Upper lobe of left lung (tissue), 6 donors: ENCODE measurements at regions not wholly inside any gene's neighbourhood (a gene's known extent, or its start where the extent isn't known, plus 50 kb on each side); places are given as distances from the start of the nearest gene placed in this dataset.

Source experiments
- ATAC-seq, 2 donors: fragments of 200-7000 bp; cut with Tn5 transposase; one replicate each; pipeline ENCODE4 v1.9.1; 2022; ENCODE audit warnings: mild to moderate bottlenecking in 2 of 2, moderate library complexity in 2 of 2; ENCODE audit not compliant: low FRiP score in 2 of 2
- DNase-seq, 2 donors: peaks; one replicate each; pipeline ENCODE4 v3.0.0-alpha.2; 2019 to 2020
- H3K27ac ChIP-seq, 4 donors: fragments of 200-600 bp; sonication (generic); one replicate each; pipeline ENCODE4 v1.5.1; 2016 to 2019
- H3K27me3 ChIP-seq, 4 donors: fragments of 200-600 bp; sonication (generic); one replicate each; pipeline ENCODE4 v1.5.1; 2017 to 2019
- H3K36me3 ChIP-seq, 4 donors: fragments of 200-600 bp; sonication (generic); one replicate each; pipeline ENCODE4 v1.5.1; 2016 to 2019
- H3K4me1 ChIP-seq, 4 donors: fragments of 200-600 bp; sonication (generic); one replicate each; pipeline ENCODE4 v1.5.1; 2018 to 2019
- H3K4me3 ChIP-seq, 4 donors: fragments of 200-600 bp; sonication (generic); one replicate each; pipeline ENCODE4 v1.5.1; 2017 to 2019; ENCODE audit warnings: mild to moderate bottlenecking in 2 of 4, moderate library complexity in 1 of 4
- H3K9me3 ChIP-seq, 4 donors: fragments of 200-600 bp; sonication (generic); one replicate each; pipeline ENCODE4 v1.5.1; 2018 to 2019
- CTCF ChIP-seq, 6 experiments: fragments of 450-650 bp in 4 of 6; fragments of 200-600 bp in 2 of 6; sonication (generic) in 2 of 6; IDR thresholded peaks; one replicate each; pipeline ENCODE4 v1.5.1; 2016 to 2019; ENCODE audit warnings: antibody characterized with exemption in 6 of 6
- EP300 ChIP-seq, 4 donors: sonication (generic); formaldehyde crosslinking; IDR thresholded peaks; one replicate each; pipeline ENCODE4 v1.5.1; 2017; ENCODE audit warnings: antibody characterized with exemption in 4 of 4, control low read depth in 2 of 4
- POLR2A ChIP-seq, 4 donors: fragments of 450-650 bp; IDR thresholded peaks; one replicate each; pipeline ENCODE4 v1.5.1; 2016 to 2017; ENCODE audit warnings: antibody characterized with exemption in 4 of 4, mild to moderate bottlenecking in 2 of 4
- POLR2AphosphoS5 ChIP-seq, 2 donors: sonication (generic); formaldehyde crosslinking; IDR thresholded peaks; one replicate each; pipeline ENCODE4 v1.5.1; 2017; ENCODE audit warnings: antibody characterized with exemption in 2 of 2
- WGBS, 2 donors: methylation state at CpG; one replicate each; pipeline ENCODE4 v1.1.5; 2017 to 2018; 5-methylcytosine and 5-hydroxymethylcytosine counted together
- donor health status: DM: no; HTN: no; CAD: no; lungs with moderate emphysema.
- donor health status: DM: no; HTN: yes; CAD: no; lungs with severe emphysema.

GRCh38 chr12:75717902-75718301, 206.5 kb upstream of the KRR1 start:
- H3K9me3 ChIP-seq = no peaks in the 10 kb centered on the region
- peaks cover 12 to 22% (median 14%) of the 10 kb centered on the region in 4 donors for H3K4me1 ChIP-seq
- no peaks in the 10 kb centered on the region for H3K36me3 ChIP-seq
- ATAC-seq (no peak), DNase-seq (no peak)
- H3K27me3 ChIP-seq = no peaks in the 10 kb centered on the region
- no peak overlapping the region for H3K4me3 ChIP-seq
- H3K27ac ChIP-seq = no peak overlapping the region
- no peak for TF ChIP-seq POLR2A (IDR thresholded peaks at IDR 0.05)
- TF ChIP-seq POLR2AphosphoS5 (IDR thresholded peaks at IDR 0.05) = no peak
- TF ChIP-seq CTCF (IDR thresholded peaks at IDR 0.05) = no peak
- no peak for TF ChIP-seq EP300 (IDR thresholded peaks at IDR 0.05)

- Histone ChIP-seq H3K36me3 (no peaks in the 10 kb centered on the region), H3K27me3 (no peaks in the 10 kb centered on the region), H3K4me1 (peaks cover 1 to 7% (median 3%) of the 10 kb centered on the region in 4 donors), H3K27ac (no peak overlapping the region), H3K4me3 (no peak overlapping the region), H3K9me3 (no peaks in the 10 kb centered on the region)
- TF ChIP-seq POLR2A (IDR thresholded peaks at IDR 0.05) (no peak), POLR2AphosphoS5 (IDR thresholded peaks at IDR 0.05) (no peak), EP300 (IDR thresholded peaks at IDR 0.05) (no peak), CTCF (IDR thresholded peaks at IDR 0.05) (no peak)
- no peak for ATAC-seq
- DNase-seq = no peak
- WGBS, 2 donors = 75 to 80% methylated on average over 5 of the region's 5 CpGs
Observed at GRCh38 chr12:75716291-75717025, 205.0 kb upstream of the KRR1 start.

GRCh38 chr12:75715682-75716081, 204.3 kb upstream of the KRR1 start:
- H3K9me3 ChIP-seq = no peaks in the 10 kb centered on the region
- ATAC-seq = no peak
- WGBS, 2 donors = 86 to 92% methylated on average over 6 of the region's 6 CpGs
- H3K27ac ChIP-seq = no peak overlapping the region
- DNase-seq = no peak
- no peaks in the 10 kb centered on the region for H3K36me3 ChIP-seq
- no peaks in the 10 kb centered on the region for H3K4me1 ChIP-seq
- H3K4me3 ChIP-seq = no peak overlapping the region
- no peak for TF ChIP-seq POLR2AphosphoS5 (IDR thresholded peaks at IDR 0.05)
- no peak for TF ChIP-seq POLR2A (IDR thresholded peaks at IDR 0.05)
- no peak for TF ChIP-seq CTCF (IDR thresholded peaks at IDR 0.05)
- no peak for TF ChIP-seq EP300 (IDR thresholded peaks at IDR 0.05)
- no peaks in the 10 kb centered on the region for H3K27me3 ChIP-seq

- Histone ChIP-seq H3K36me3 (no peaks in the 10 kb centered on the region), H3K4me1 (no peaks in the 10 kb centered on the region), H3K27me3 (no peaks in the 10 kb centered on the region), H3K4me3 (no peak overlapping the region), H3K27ac (no peak overlapping the region), H3K9me3 (no peaks in the 10 kb centered on the region)
- no peak for DNase-seq
- no peak for TF ChIP-seq POLR2A (IDR thresholded peaks at IDR 0.05)
- TF ChIP-seq CTCF (IDR thresholded peaks at IDR 0.05) = no peak
- TF ChIP-seq EP300 (IDR thresholded peaks at IDR 0.05) = no peak
- TF ChIP-seq POLR2AphosphoS5 (IDR thresholded peaks at IDR 0.05) = no peak
- 72 to 84% methylated on average over 4 of the region's 4 CpGs for WGBS, 2 donors
- ATAC-seq = no peak
Observed at GRCh38 chr12:75715323-75715644, 203.9 kb upstream of the KRR1 start.
